ENCODE measurements at regions not wholly inside any gene's neighbourhood (a gene's known extent, or its start where the extent isn't known, plus 50 kb on each side); places are given as distances from the start of the nearest gene placed in this dataset.

GRCh38 chr1:115413208-115413607 is 75.2 kb upstream of the NGF start:
- no peak for DNase-seq (ENCODE audit: low spot score)

GRCh38 chr1:115412733-115413132 is 74.7 kb upstream of the NGF start:
- no peak for DNase-seq (ENCODE audit: low spot score)

GRCh38 chr1:115412286-115412685 is 74.2 kb upstream of the NGF start:
- DNase-seq (ENCODE audit: low spot score) = no peak

DNA sequence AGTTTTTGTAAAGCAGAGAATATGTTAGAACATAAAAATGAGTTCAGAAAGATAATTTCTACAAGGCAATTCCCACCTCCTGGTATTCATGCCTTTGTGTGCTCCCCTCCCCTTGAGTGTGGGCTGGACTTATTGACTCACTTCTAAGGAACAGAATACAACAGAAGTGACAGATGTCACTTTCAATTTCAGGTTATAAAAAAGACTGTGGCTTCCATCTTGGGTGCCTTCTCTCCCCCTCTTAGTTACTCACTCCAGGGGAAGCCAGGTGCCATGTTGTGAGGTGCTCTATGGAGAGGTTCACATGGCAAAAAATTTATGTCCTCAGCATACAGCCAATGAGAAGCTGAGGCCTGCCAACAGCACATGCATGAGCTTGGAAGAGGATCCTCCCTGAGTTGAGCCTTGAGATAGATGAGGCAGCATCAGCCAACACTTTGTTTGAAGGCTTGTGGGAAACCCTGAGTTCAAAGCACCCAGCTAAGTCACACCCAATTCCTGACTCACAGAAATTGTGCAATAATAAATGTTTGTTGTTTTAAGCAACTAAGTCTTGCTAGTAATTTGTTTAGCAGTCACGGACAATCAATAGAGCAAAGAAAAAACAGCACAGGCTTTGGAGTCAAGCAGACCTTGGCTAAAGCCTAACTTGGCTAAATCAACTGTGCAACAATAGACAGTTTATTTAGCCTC is 73.5 kb upstream of the NGF start:
- no peak for DNase-seq (ENCODE audit: low spot score)

DNA sequence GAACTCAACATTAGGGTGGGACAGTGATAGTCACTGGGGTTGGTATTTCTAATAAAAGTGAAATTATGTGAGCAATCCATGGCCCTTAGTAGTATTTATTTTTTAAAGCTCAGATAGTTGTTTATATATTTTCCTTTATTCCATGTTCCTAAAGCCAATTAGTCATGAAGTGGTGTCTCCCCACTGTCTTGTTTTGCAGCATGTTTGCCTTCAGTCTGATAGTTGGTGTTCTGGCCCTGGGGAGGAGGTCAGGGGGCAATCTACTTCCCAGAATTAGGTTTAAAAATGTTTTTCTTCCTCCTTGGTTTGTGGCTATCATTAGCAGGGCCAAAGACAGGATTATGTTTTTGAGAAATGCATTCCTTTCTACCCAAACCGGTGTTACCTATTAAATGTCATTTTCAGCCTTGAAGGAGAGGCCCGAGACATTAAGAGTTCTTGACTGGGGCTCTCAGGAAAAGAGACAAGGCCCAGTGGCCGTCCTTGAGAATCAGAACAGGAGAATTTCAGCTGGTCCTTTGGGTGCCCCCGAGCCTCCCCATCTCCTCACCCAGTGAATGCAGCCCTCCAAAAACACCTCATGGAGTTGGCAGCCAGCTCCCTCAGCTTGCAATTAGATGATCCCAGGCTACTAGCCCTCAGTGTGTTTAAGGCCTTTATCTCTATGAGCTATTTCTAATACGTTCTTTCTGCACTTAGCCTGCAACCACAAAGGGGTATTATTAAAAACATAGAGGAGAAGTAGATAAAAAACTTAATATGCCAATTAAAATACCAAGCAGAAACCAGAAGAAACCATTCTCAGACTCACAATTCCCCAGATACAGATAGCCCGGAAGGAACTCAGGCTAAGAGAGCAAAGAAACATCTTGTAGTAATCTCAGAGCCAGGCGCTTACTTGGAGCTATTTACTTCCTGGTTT is 71.3 kb upstream of the NGF start:
- no peak for DNase-seq (ENCODE audit: low spot score)

DNA sequence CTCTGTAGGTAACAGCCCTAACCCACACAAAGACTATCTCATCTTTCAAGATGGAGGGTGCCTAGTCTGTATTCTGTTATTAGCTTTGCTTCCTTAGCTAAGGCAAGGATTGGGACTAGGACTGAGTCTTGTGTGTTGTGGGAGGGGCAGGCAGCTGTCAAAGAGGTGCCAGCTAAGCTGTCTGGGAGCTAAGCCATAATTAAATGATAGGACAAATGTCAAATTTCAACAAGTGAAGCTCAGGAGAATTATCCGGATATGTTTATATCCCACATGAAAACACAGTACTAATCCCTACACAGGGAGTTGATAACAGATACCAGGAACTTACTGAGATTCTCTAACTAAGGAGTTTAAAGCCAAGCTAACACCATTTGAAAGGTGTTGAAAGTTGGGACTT is 70.5 kb upstream of the NGF start:
- no peak for DNase-seq (ENCODE audit: low spot score)

DNA sequence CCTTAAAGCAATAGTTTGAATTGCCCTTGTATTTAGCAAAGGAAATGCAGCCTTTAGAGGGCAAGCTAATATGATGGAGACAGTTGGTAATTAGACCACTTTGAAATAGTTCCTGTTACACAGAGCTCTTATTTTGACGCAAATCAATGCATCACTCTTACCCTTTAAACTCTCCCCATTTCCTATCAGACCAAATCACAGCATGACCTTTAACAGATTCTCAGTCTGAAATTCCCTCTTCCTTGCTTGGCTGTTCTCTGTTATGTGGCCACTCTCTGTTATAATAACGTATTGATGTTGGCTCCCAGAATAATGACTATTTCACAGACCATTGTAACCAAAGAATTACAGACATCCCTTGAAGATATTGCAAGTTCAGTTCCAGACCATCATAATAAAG is 66.9 kb upstream of the NGF start:
- no peak for DNase-seq (ENCODE audit: low spot score)

DNA sequence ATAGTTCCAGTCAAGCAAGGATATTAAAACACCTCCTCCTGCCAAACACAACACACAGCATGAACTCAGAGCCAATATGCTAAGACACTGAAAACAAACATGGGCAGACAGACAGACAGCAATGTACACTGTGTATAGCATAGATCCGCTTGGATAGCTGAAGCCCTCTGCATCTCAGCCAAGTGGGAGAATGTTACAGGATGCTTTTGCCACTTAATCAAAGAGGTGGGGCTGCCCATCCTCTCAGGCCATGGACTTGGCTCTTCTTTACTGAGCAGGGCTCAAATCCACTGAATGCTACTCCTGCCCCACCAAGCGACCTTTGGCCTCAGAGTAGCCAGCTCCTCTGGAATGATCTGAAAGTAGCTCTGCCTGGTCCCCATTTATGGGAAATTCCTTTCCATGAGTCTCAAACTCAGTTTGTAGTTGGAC is 64.7 kb upstream of the NGF start:
- no peak for DNase-seq (ENCODE audit: low spot score)

DNA sequence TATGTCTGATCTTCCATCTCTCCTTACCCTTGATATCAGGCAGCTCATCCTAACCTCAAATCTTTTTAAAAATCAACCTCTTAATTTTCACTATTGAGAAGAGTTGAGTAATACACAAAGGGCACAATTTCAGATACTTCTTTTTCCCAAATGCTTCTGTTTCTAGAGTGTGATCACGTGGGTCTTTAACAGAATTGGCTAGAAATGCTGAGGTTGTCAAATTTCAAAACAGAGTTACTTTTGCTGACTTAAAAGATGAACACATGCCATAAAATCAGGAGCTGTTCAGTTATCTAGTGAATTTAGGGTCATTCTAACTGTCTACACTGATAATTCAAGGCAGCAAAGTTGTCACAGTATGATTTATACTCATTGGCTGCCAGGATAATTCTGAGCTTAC is 63.6 kb upstream of the NGF start:
- DNase-seq (ENCODE audit: low spot score) = no peak

DNA sequence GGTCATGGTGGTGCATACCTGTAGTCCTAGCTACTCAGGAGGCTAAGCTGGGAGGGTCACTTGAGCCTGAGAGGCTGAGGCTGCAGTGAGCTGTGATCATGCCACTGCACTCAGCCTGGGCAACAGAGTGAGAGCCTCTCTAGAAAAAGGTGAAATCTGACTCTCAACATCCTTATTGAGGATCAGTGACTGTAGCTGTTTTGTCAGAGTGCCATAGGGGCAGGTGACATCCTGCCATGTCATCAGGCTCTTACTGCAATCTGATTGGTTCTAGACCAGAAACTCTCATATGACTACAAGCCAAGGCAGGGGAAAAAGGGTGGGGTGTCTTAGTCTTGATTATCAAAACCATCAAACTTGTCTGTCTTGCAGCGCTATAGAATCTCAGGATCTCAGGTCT is 62.8 kb upstream of the NGF start:
- DNase-seq (ENCODE audit: low spot score) = no peak

GRCh38 chr1:115400426-115400825 is 62.4 kb upstream of the NGF start:
- no peak for DNase-seq (ENCODE audit: low spot score)

DNA sequence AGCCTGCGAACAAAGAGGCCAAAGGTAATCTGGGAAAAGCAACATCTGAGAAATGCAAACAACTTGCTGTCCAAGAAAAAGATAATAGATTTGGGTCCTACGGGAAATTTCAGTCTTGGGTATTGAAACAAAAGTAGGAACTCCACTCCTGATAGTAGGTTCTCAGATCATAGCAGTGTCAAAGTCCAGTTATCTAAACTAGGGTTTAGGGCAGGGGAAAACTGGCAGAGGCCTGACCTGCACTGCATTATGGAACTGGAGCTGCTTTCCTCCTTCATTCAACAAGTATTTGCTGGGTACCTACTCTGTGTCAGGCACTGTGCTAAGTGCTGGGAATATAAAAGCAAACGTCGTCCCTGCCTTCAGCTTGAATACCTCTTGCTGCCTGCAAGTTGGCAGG is 60.7 kb upstream of the NGF start:
- no peak for DNase-seq (ENCODE audit: low spot score)

Data from HuH-7 (cell line).